K562 (cell line): ENCODE measurements at regions not wholly inside any gene's neighbourhood (a gene's known extent, or its start where the extent isn't known, plus 50 kb on each side); places are given as distances from the start of the nearest gene placed in this dataset.

Source experiments
- ATAC-seq: fragments of 200-7000 bp; cut with Tn5 transposase; 3 replicates; pipeline ENCODE4 v1.9.1; 2020; ENCODE audit warnings: moderate library complexity
- BruUV-seq: library from RNA; stranded (reverse); fragments of 400-500 nt; replicated peaks from 2 replicates; lab custom pipeline; 2021; lab: Mats Ljungman, UMichigan
- CTCF ChIA-PET: fragments of 300-600 bp; formaldehyde crosslinking; extraction: SDS; loops from one replicate; lab custom pipeline; 2021; ENCODE audit warnings: low intra/inter-chr PET ratio; lab: Yijun Ruan, JAX
- POLR2A ChIA-PET: fragments of 300-600, 350-650 bp; sonication (Branson Sonifier 250); formaldehyde crosslinking; extraction: SDS; loops from one replicate; lab custom pipeline; 2021; ENCODE audit warnings: antibody characterized with exemption, inconsistent platforms; lab: Yijun Ruan, JAX
- DNase-seq, 4 experiments: peaks; one replicate each; pipeline versions ENCODE4 v3.0.0 to v3.0.0-alpha.2; 2011 to 2018; ENCODE audit warnings: low spot score in 3 of 4, mixed read lengths in 3 of 4; ENCODE audit errors: extremely low read depth in 1 of 4
- FAIRE-seq: peaks from 2 replicates; lab custom pipeline; 2011; peaks lifted over from hg19 to GRCh38; lab: Jason Lieb, UNC
- H2AFZ ChIP-seq: 2 replicates; pipeline ENCODE4 v1.6.0; 2011; ENCODE audit warnings: low read depth, low read length, control low read depth, inconsistent platforms
- H3K27ac ChIP-seq: fragments of 200-600 bp; 3 replicates; pipeline ENCODE4 v1.8.0; 2011; ENCODE audit warnings: low read depth, mild to moderate bottlenecking, control low read depth, inconsistent platforms, low read length, moderate library complexity, mixed read lengths; ENCODE audit errors: extremely low read depth
- H3K27me3 ChIP-seq, 2 experiments: fragments of 300-600 bp in 1 of 2; 2 replicates in 1 of 2; 3 replicates in 1 of 2; pipeline versions ENCODE4 v1.6.0 to v1.8.0; 2011; ENCODE audit warnings: inconsistent platforms in 2 of 2, low read length in 2 of 2, mild to moderate bottlenecking in 1 of 2, mixed read lengths in 1 of 2, moderate library complexity in 1 of 2; ENCODE audit not compliant: control insufficient read depth in 2 of 2, insufficient read depth in 2 of 2
- H3K36me3 ChIP-seq: fragments of 300-600 bp; 3 replicates; pipeline ENCODE4 v1.8.0; 2011; ENCODE audit warnings: mild to moderate bottlenecking, low read length, inconsistent platforms; ENCODE audit not compliant: control insufficient read depth, insufficient read depth
- H3K4me1 ChIP-seq, 2 experiments: fragments of 200-600 bp in 1 of 2; replicated peaks in 1 of 2; 2 replicates in 1 of 2; 3 replicates in 1 of 2; pipeline versions ENCODE4 v1.5.1 to v1.8.0; 2011; ENCODE audit warnings: inconsistent platforms in 2 of 2, low read length in 2 of 2, mild to moderate bottlenecking in 1 of 2, mixed read lengths in 1 of 2, moderate library complexity in 1 of 2; ENCODE audit not compliant: control insufficient read depth in 2 of 2, insufficient read depth in 2 of 2
- H3K4me2 ChIP-seq: 2 replicates; pipeline ENCODE4 v1.6.1; 2011; ENCODE audit warnings: low read length, control low read depth, inconsistent platforms, mixed read lengths; ENCODE audit not compliant: insufficient read depth
- H3K4me3 ChIP-seq: fragments of 200-600 bp; sonication (generic), shearing (Covaris generic); 2 replicates; pipeline ENCODE4 v1.5.1; 2016; ENCODE audit warnings: control low read depth, inconsistent platforms
- H3K79me2 ChIP-seq: fragments of 200-600 bp; 3 replicates; pipeline ENCODE4 v1.8.0; 2011; ENCODE audit warnings: low read length, inconsistent platforms; ENCODE audit not compliant: control insufficient read depth, insufficient read depth
- H3K9ac ChIP-seq, 2 experiments: 2 replicates each; pipeline versions ENCODE4 v1.6.0 to v1.6.1; 2011; ENCODE audit warnings: low read depth in 2 of 2, low read length in 2 of 2, control low read depth in 1 of 2, inconsistent platforms in 1 of 2, mild to moderate bottlenecking in 1 of 2, mixed read lengths in 1 of 2; ENCODE audit not compliant: insufficient read depth in 1 of 2
- H3K9me1 ChIP-seq: one replicate; pipeline ENCODE4 v1.6.0; 2011; ENCODE audit warnings: inconsistent platforms, mild to moderate bottlenecking, low read length, moderate library complexity; ENCODE audit not compliant: control insufficient read depth, insufficient read depth
- H3K9me3 ChIP-seq: replicated peaks from 2 replicates; pipeline ENCODE4 v1.5.1; 2011; ENCODE audit warnings: low read depth, low read length, inconsistent platforms; ENCODE audit not compliant: control insufficient read depth, insufficient read depth
- H4K20me1 ChIP-seq: replicated peaks from 2 replicates; pipeline ENCODE4 v1.6.1; 2011; ENCODE audit warnings: low read length, inconsistent platforms, mixed read lengths; ENCODE audit not compliant: control insufficient read depth, insufficient read depth
- CAMTA2 ChIP-seq: fragments of 250-450 bp; sonication (Bioruptor Pico); conservative IDR thresholded peaks from 2 replicates; pipeline ENCODE4 v1.5.1; 2022
- CC2D1A ChIP-seq: fragments of 450-650 bp; IDR thresholded peaks from 2 replicates; pipeline ENCODE4 v1.6.1; 2017; ENCODE audit warnings: mild to moderate bottlenecking
- CREB1 ChIP-seq, 2 experiments: sonication (generic) in 1 of 2; formaldehyde crosslinking in 1 of 2; IDR thresholded peaks; 2 replicates each; pipeline versions ENCODE4 v1.6.1 to v1.8.0; 2012 to 2022; ENCODE audit warnings: inconsistent platforms in 1 of 2, mild to moderate bottlenecking in 1 of 2, missing genetic modification reagents in 1 of 2, moderate library complexity in 1 of 2
- CTBP1 ChIP-seq: fragments of 450-650 bp; IDR thresholded peaks from 2 replicates; pipeline ENCODE4 v1.6.1; 2016; ENCODE audit warnings: borderline replicate concordance
- KHSRP ChIP-seq: fragments of 450-650 bp; IDR thresholded peaks from 2 replicates; pipeline ENCODE4 v1.6.1; 2017
- MAFF ChIP-seq: IDR thresholded peaks from 2 replicates; pipeline ENCODE4 v1.6.1; 2012; ENCODE audit warnings: low read length, improper control_type of control experiment
- NBN ChIP-seq: fragments of 450-650 bp; IDR thresholded peaks from 2 replicates; pipeline ENCODE4 v1.6.1; 2016; ENCODE audit warnings: low read depth, mild to moderate bottlenecking
- SIN3B ChIP-seq: fragments of 450-650 bp; IDR thresholded peaks from 2 replicates; pipeline ENCODE4 v1.6.1; 2017; ENCODE audit warnings: low read depth, mild to moderate bottlenecking, moderate library complexity
- TBP ChIP-seq: optimal IDR thresholded peaks from 2 replicates; pipeline ENCODE3; 2011; ENCODE audit warnings: low read depth, low read length, improper control_type of control experiment
- ZFP36 ChIP-seq: fragments of 150-350 bp; IDR thresholded peaks from 2 replicates; pipeline ENCODE4 v1.6.1; 2018; ENCODE audit warnings: low read length, low read depth; ENCODE audit not compliant: partially characterized antibody
- ZFPM2 ChIP-seq: fragments of 250-450 bp; sonication (Bioruptor Pico); IDR thresholded peaks from 2 replicates; pipeline ENCODE4 v1.5.1; 2022; ENCODE audit warnings: mild to moderate bottlenecking
- ZNF140 ChIP-seq: fragments of 250-450 bp; sonication (Bioruptor Pico); IDR thresholded peaks from 2 replicates; pipeline ENCODE4 v1.8.0; 2021; ENCODE audit warnings: moderate library complexity, mild to moderate bottlenecking, inconsistent platforms
- ZNF217 ChIP-seq: sonication (generic); formaldehyde crosslinking; IDR thresholded peaks from 2 replicates; pipeline ENCODE4 v1.8.0; 2022; ENCODE audit warnings: mild to moderate bottlenecking, missing genetic modification reagents
- ZNF584 ChIP-seq: fragments of 200-800 bp; sonication (Bioruptor generic); IDR thresholded peaks from 2 replicates; pipeline ENCODE4 v1.6.1; 2016; ENCODE audit warnings: low read depth, mild to moderate bottlenecking, missing genetic modification characterization, missing compliant biosample characterization
- WGBS: fragments of 100-300 bp; shearing (Covaris generic); methylation state at CpG from one replicate; pipeline ENCODE4 v1.1.6; 2016; ENCODE audit warnings: low coverage, mixed read lengths; ENCODE audit not compliant: insufficient coverage; ENCODE audit errors: missing lambda C conversion rate; 5-methylcytosine and 5-hydroxymethylcytosine counted together
- in situ Hi-C: fragments of 300-500 bp; cut with MboI; formaldehyde crosslinking; loops from 4 replicates; pipeline ENCODE4 v1.15.0; 2018; ENCODE audit warnings: inconsistent platforms, mixed read lengths
- intact Hi-C: fragments of 100-400 bp; cut with micrococcal nuclease; formaldehyde crosslinking; loops from 2 replicates; pipeline ENCODE4 v1.14.2; 2022
- TF ChIP-seq, protein P1 (sequence below): fragments of 250-450 bp; sonication (Bioruptor Pico); IDR thresholded peaks from 2 replicates; pipeline ENCODE4 v1.9.0; 2021; ENCODE audit warnings: mild to moderate bottlenecking
- TF ChIP-seq, protein P2 (sequence below): IDR thresholded peaks from 2 replicates; pipeline ENCODE4 v1.6.1; 2014; ENCODE audit warnings: antibody characterized with exemption
- TF ChIP-seq, protein P3 (sequence below): fragments of 250-450 bp; sonication (Bioruptor Pico); IDR thresholded peaks from 2 replicates; pipeline ENCODE4 v1.4.0; 2020

DNA sequence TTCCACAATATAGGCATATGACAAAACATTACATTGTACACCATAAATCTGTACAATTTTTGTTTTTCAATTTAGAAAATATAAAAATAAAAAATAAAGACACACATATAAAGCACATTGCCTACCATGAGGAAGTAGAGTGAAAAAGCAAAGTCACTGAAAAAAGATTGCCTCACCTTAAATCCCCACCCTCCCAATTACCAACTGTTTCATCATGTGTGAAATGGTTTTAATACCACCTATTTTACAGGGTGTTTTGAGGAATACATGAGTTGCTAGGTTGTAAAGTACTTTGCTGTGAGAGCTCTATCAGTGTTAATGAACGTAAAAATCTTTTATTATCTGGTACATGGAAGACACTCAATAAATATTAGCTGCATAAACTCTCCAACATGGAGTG is 373.6 kb upstream of the NDST3 start:
- intact Hi-C loops (no loop called here), in situ Hi-C loops (no loop called here)
- Histone ChIP-seq H3K9me1 (no peaks in the 10 kb centered on the region), H4K20me1 (no peaks in the 10 kb centered on the region), H3K4me2 (no peak overlapping the region), H2AFZ (no peak overlapping the region), H3K27ac (no peak overlapping the region), H3K27me3 (no peaks in the 10 kb centered on the region), H3K79me2 (no peaks in the 10 kb centered on the region), H3K9ac (no peak overlapping the region), H3K9me3 (0 out of 2 replicates have a peak, but pooled peaks cover 3% of the 10 kb centered on the region), H3K36me3 (no peaks in the 10 kb centered on the region), H3K4me3 (no peak overlapping the region), H3K4me1 (no peaks in the 10 kb centered on the region)
- BruUV-seq: no TSS peak
- 0% methylated on average over 1 of the region's 1 CpG for WGBS
- ChIA-PET POLR2A (no interaction called here), CTCF (no interaction called here)
- FAIRE-seq (no peak), DNase-seq (no peak), ATAC-seq (no peak)
- TF ChIP-seq, protein P1, sequence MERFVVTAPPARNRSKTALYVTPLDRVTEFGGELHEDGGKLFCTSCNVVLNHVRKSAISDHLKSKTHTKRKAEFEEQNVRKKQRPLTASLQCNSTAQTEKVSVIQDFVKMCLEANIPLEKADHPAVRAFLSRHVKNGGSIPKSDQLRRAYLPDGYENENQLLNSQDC (CRISPR knock-in tag): no peak
- TF ChIP-seq NBN (no peak), ZNF217 (CRISPR knock-in tag) (no peak), MAFF (no peak), CREB1 (IDR thresholded peaks at IDR 0.05) (no peak), CREB1 (CRISPR knock-in tag; IDR thresholded peaks at IDR 0.05) (no peak), ZNF584 (CRISPR knock-in tag) (no peak), ZFPM2 (no peak), KHSRP (no peak), CC2D1A (no peak), CTBP1 (no peak), ZFP36 (no peak), ZNF140 (CRISPR knock-in tag) (no peak), TBP (no peak), SIN3B (no peak), CAMTA2 (CRISPR knock-in tag) (no peak)
- TF ChIP-seq, protein P2, sequence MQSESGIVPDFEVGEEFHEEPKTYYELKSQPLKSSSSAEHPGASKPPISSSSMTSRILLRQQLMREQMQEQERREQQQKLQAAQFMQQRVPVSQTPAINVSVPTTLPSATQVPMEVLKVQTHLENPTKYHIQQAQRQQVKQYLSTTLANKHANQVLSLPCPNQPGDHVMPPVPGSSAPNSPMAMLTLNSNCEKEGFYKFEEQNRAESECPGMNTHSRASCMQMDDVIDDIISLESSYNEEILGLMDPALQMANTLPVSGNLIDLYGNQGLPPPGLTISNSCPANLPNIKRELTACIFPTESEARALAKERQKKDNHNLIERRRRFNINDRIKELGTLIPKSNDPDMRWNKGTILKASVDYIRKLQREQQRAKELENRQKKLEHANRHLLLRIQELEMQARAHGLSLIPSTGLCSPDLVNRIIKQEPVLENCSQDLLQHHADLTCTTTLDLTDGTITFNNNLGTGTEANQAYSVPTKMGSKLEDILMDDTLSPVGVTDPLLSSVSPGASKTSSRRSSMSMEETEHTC: no peak
- TF ChIP-seq, protein P3, sequence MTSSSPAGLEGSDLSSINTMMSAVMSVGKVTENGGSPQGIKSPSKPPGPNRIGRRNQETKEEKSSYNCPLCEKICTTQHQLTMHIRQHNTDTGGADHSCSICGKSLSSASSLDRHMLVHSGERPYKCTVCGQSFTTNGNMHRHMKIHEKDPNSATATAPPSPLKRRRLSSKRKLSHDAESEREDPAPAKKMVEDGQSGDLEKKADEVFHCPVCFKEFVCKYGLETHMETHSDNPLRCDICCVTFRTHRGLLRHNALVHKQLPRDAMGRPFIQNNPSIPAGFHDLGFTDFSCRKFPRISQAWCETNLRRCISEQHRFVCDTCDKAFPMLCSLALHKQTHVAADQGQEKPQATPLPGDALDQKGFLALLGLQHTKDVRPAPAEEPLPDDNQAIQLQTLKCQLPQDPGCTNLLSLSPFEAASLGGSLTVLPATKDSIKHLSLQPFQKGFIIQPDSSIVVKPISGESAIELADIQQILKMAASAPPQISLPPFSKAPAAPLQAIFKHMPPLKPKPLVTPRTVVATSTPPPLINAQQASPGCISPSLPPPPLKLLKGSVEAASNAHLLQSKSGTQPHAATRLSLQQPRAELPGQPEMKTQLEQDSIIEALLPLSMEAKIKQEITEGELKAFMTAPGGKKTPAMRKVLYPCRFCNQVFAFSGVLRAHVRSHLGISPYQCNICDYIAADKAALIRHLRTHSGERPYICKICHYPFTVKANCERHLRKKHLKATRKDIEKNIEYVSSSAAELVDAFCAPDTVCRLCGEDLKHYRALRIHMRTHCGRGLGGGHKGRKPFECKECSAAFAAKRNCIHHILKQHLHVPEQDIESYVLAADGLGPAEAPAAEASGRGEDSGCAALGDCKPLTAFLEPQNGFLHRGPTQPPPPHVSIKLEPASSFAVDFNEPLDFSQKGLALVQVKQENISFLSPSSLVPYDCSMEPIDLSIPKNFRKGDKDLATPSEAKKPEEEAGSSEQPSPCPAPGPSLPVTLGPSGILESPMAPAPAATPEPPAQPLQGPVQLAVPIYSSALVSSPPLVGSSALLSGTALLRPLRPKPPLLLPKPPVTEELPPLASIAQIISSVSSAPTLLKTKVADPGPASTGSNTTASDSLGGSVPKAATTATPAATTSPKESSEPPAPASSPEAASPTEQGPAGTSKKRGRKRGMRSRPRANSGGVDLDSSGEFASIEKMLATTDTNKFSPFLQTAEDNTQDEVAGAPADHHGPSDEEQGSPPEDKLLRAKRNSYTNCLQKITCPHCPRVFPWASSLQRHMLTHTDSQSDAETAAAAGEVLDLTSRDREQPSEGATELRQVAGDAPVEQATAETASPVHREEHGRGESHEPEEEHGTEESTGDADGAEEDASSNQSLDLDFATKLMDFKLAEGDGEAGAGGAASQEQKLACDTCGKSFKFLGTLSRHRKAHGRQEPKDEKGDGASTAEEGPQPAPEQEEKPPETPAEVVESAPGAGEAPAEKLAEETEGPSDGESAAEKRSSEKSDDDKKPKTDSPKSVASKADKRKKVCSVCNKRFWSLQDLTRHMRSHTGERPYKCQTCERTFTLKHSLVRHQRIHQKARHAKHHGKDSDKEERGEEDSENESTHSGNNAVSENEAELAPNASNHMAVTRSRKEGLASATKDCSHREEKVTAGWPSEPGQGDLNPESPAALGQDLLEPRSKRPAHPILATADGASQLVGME (CRISPR knock-in tag): no peak
